HepG2 (cell line): ENCODE measurements at regions not wholly inside any gene's neighbourhood (a gene's known extent, or its start where the extent isn't known, plus 50 kb on each side); places are given as distances from the start of the nearest gene placed in this dataset.

ENCODE experiments used
- ATAC-seq: fragments of 200-7000 bp; cut with Tn5 transposase; 3 replicates; pipeline ENCODE4 v1.9.1; 2020; ENCODE audit warnings: mild to moderate bottlenecking, moderate library complexity
- BruUV-seq: library from RNA; stranded (reverse); fragments of 400-500 nt; replicated peaks from 2 replicates; lab custom pipeline; 2021; lab: Mats Ljungman, UMichigan
- CTCF ChIA-PET: fragments of 300-600 bp; formaldehyde crosslinking; extraction: SDS; loops from one replicate; lab custom pipeline; 2021; ENCODE audit warnings: low total read pairs, inconsistent platforms, low intra/inter-chr PET ratio; lab: Yijun Ruan, JAX
- POLR2A ChIA-PET: fragments of 350-600 bp; sonication (Branson Sonifier 250); formaldehyde crosslinking; loops from one replicate; lab custom pipeline; 2020; ENCODE audit warnings: antibody characterized with exemption, inconsistent platforms; lab: Yijun Ruan, JAX
- DNase-seq: peaks from one replicate; pipeline ENCODE4 v3.0.0-alpha.2; 2015; ENCODE audit warnings: low spot score
- FAIRE-seq: peaks from 3 replicates; lab custom pipeline; 2011; peaks lifted over from hg19 to GRCh38; lab: Jason Lieb, UNC
- H2AFZ ChIP-seq: one replicate; pipeline ENCODE4 v1.6.1; 2011; ENCODE audit warnings: low read length, inconsistent platforms
- H3K27ac ChIP-seq: fragments of 300-600 bp; 3 replicates; pipeline ENCODE4 v1.8.0; 2011; ENCODE audit warnings: mixed run types, mild to moderate bottlenecking, mixed read lengths, low read length, inconsistent platforms; ENCODE audit not compliant: insufficient read depth; ENCODE audit errors: extremely low read length
- H3K27me3 ChIP-seq, 2 experiments: fragments of 200-600 bp in 1 of 2; 2 replicates in 1 of 2; 3 replicates in 1 of 2; pipeline versions ENCODE4 v1.6.0 to v1.8.0; 2011; ENCODE audit warnings: low read length in 2 of 2, mild to moderate bottlenecking in 2 of 2, moderate library complexity in 2 of 2, inconsistent platforms in 1 of 2; ENCODE audit not compliant: insufficient read depth in 2 of 2, control insufficient read depth in 1 of 2
- H3K36me3 ChIP-seq, 2 experiments: fragments of 200-600 bp in 1 of 2; replicated peaks in 1 of 2; 2 replicates in 1 of 2; 3 replicates in 1 of 2; pipeline versions ENCODE4 v1.5.1 to v1.8.0; 2011; ENCODE audit warnings: low read length in 2 of 2, inconsistent platforms in 1 of 2; ENCODE audit not compliant: insufficient read depth in 2 of 2, control insufficient read depth in 1 of 2
- H3K4me1 ChIP-seq: 2 replicates; pipeline ENCODE4 v1.5.1; 2012; ENCODE audit warnings: low read length, inconsistent platforms; ENCODE audit not compliant: insufficient read depth
- H3K4me2 ChIP-seq: 2 replicates; pipeline ENCODE4 v1.6.0; 2011; ENCODE audit warnings: low read depth, low read length, inconsistent platforms
- H3K4me3 ChIP-seq, 3 experiments: fragments of 200-600 bp in 1 of 3; sonication (generic), shearing (Covaris generic) in 1 of 3; replicated peaks in 1 of 3; 2 replicates each; pipeline ENCODE4 v1.5.1; 2011 to 2016; ENCODE audit warnings: low read length in 3 of 3, inconsistent platforms in 2 of 3, low read depth in 2 of 3, mild to moderate bottlenecking in 2 of 3, control low read depth in 1 of 3, mixed read lengths in 1 of 3; ENCODE audit not compliant: insufficient read depth in 1 of 3
- H3K79me2 ChIP-seq: one replicate; pipeline ENCODE4 v1.6.1; 2011; ENCODE audit warnings: low read length, inconsistent platforms; ENCODE audit not compliant: insufficient read depth
- H3K9ac ChIP-seq: 2 replicates; pipeline ENCODE4 v1.6.0; 2011; ENCODE audit warnings: mild to moderate bottlenecking, low read depth, low read length, inconsistent platforms; ENCODE audit not compliant: insufficient read depth
- H3K9me3 ChIP-seq: 2 replicates; pipeline ENCODE4 v1.5.1; 2012; ENCODE audit warnings: mild to moderate bottlenecking, low read length
- H4K20me1 ChIP-seq: 2 replicates; pipeline ENCODE4 v1.6.0; 2011; ENCODE audit warnings: inconsistent platforms, mild to moderate bottlenecking, low read length, moderate library complexity; ENCODE audit not compliant: insufficient read depth
- CREB1 ChIP-seq, 2 experiments: fragments of 450-650 bp in 1 of 2; IDR thresholded peaks; 2 replicates each; pipeline ENCODE4 v1.6.1; 2016 to 2017; ENCODE audit warnings: control low read depth in 1 of 2, mild to moderate bottlenecking in 1 of 2, missing compliant biosample characterization in 1 of 2, missing genetic modification characterization in 1 of 2
- CREB3 ChIP-seq: sonication (generic); formaldehyde crosslinking; IDR thresholded peaks from 2 replicates; pipeline ENCODE4 v1.5.0; 2020; ENCODE audit warnings: missing genetic modification reagents
- EEA1 ChIP-seq: sonication (generic); formaldehyde crosslinking; IDR thresholded peaks from 2 replicates; pipeline ENCODE4 v1.5.1; 2020; ENCODE audit warnings: mild to moderate bottlenecking, missing genetic modification reagents, borderline replicate concordance
- TFDP2 ChIP-seq: sonication (generic); formaldehyde crosslinking; IDR thresholded peaks from 2 replicates; pipeline ENCODE4 v1.4.0; 2020; ENCODE audit warnings: missing genetic modification reagents
- U2AF2 ChIP-seq: fragments of 200-400 bp; formaldehyde crosslinking; IDR thresholded peaks from 2 replicates; pipeline ENCODE4 v1.6.1; 2017; ENCODE audit warnings: low read depth, mild to moderate bottlenecking, low read length
- ZSCAN9 ChIP-seq: IDR thresholded peaks from 2 replicates; pipeline ENCODE4 v1.6.1; 2016; ENCODE audit warnings: borderline replicate concordance
- WGBS: methylation state at CpG from one replicate; pipeline ENCODE4 v1.1.6; 2017; ENCODE audit warnings: low lambda C conversion rate; 5-methylcytosine and 5-hydroxymethylcytosine counted together
- in situ Hi-C: cut with HindIII; loops from 2 replicates; pipeline ENCODE4 v1.10.0; 2017; ENCODE audit warnings: low pct_unique_long_range_greater_than_20kb; ENCODE audit not compliant: extremely low pct_ligation_motif_present
- intact Hi-C: fragments of 100-400 bp; cut with micrococcal nuclease; formaldehyde crosslinking; loops from one replicate; pipeline ENCODE4 v1.10.0; 2022; ENCODE audit not compliant: unreplicated experiment

- no peak for TF ChIP-seq EEA1
Observed at GRCh38 chr2:12116228-12116750, 369.9 kb downstream of the LPIN1 start (continued).

GRCh38 chr2:12119841-12120240, 373.4 kb downstream of the LPIN1 start:
- Histone ChIP-seq H3K79me2 (no peaks in the 10 kb centered on the region), H3K9ac (no peak overlapping the region), H3K27ac (no peak overlapping the region), H3K36me3 (no peaks in the 10 kb centered on the region), H3K27me3 (peaks cover 0 to 4% of the 10 kb centered on the region in 2 experiments; a peak in 1 of 5 replicates), H3K4me3 (no peak overlapping the region), H3K4me2 (no peak overlapping the region), H4K20me1 (no peaks in the 10 kb centered on the region), H2AFZ (no peak overlapping the region)
- CTCF ChIA-PET, result no interaction called here
- DNase-seq (no peak), FAIRE-seq (no peak)
- POLR2A ChIA-PET, result no interaction called here
- in situ Hi-C loops, result no loop called here
- no TSS peak for BruUV-seq
- no peak for TF ChIP-seq ZSCAN9
- TF ChIP-seq TFDP2 (CRISPR knock-in tag), result no peak
- no peak for TF ChIP-seq U2AF2
- TF ChIP-seq, all 625 proteins: peak for 0
- no peak for ATAC-seq
- H3K9me3 ChIP-seq, result no peaks in the 10 kb centered on the region
- intact Hi-C loops, result no loop called here
- no peaks in the 10 kb centered on the region for H3K4me1 ChIP-seq

- Histone ChIP-seq H3K27me3 (peaks cover 0 to 4% of the 10 kb centered on the region in 2 experiments; a peak in 1 of 5 replicates), H3K27ac (no peak overlapping the region), H3K4me1 (no peaks in the 10 kb centered on the region), H2AFZ (no peak overlapping the region), H3K4me2 (no peak overlapping the region), H3K36me3 (no peaks in the 10 kb centered on the region), H3K79me2 (no peaks in the 10 kb centered on the region)
- intact Hi-C loops, result no loop called here
- ChIA-PET CTCF (no interaction called here), POLR2A (no interaction called here)
- TF ChIP-seq CREB1 (IDR thresholded peaks at IDR 0.05), result peak; percentile 40; the same call in 1 of the 2 replicates
- no peak for TF ChIP-seq CREB1 (CRISPR knock-in tag; IDR thresholded peaks at IDR 0.05)
- TF ChIP-seq CREB3 (CRISPR knock-in tag), result no peak
- TF ChIP-seq, all 625 proteins: peak for 1
- Histone ChIP-seq H3K4me3 (no peak overlapping the region), H3K9me3 (no peaks in the 10 kb centered on the region), H3K9ac (no peak overlapping the region), H4K20me1 (no peaks in the 10 kb centered on the region)
- ATAC-seq (no peak), FAIRE-seq (no peak), DNase-seq (no peak)
- no TSS peak for BruUV-seq
- WGBS, result 2% methylated on average over 7 of the region's 7 CpGs
- in situ Hi-C loops, result no loop called here
Observed at GRCh38 chr2:12120281-12121150, 374.1 kb downstream of the LPIN1 start.
